ENCODE measurements at regions not wholly inside any gene's neighbourhood (a gene's known extent, or its start where the extent isn't known, plus 50 kb on each side); places are given as distances from the start of the nearest gene placed in this dataset.

DNA sequence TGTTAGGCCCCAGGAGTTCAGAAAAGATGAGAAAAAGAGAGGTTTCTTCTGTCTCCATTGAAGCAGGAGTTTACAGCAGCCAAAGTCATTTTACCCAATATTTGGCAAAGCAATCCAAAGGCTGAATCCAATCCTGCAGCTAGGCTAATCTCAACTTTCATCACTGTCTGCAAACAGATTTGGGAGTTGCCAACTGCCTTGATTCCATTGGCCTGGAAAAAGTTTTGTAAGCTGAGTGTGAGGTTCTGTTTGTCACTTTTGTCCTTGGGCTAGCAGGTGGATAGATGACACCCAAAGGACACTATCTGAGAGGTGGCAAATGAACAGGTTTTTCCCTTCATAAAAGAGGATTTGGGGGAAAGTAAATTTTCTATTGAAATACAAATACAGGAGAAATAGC, 56.6 kb upstream of the SETBP1 start:
- in situ Hi-C loops (cut with MboI; ENCODE audit: low pct_unique_long_range_greater_than_20kb in 2 of 9, low sequenced_read_pairs in 9 of 9, unreplicated experiment in 9 of 9) = no loop called here
- Histone ChIP-seq H3K4me3 (no peak overlapping the region), H3K27ac (no peak overlapping the region), H3K4me1 (replicated peaks in 1 of 2) (no peaks in the 10 kb centered on the region)
- no peak for ATAC-seq (replicated peaks in 6 of 8)

DNA sequence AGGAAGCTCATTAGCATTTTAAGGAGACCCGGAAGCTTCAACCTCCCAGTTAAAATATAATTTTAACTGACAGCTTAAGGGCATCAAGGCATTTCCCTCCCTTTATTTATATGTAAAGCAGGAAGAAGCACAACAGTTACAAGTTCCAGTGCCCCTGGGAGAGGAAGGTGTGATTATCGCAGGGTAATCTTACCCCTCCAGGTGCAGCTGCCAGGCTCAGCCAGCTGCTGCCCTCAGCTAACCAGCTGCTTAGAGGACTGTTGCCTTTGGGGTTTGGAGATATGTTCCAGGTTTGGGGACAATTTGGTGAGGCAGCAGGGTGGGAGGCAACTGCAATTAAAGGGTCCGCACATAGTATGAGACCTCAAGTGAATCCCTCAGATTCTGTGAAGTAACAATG, 55.3 kb upstream of the SETBP1 start:
- ATAC-seq (replicated peaks in 6 of 8) = no peak
- no peak overlapping the region for H3K27ac ChIP-seq
- H3K4me3 ChIP-seq = no peak overlapping the region
- WGBS, 10 experiments = 40 to 100% (median 88%) methylated on average over 1 to 3 of the region's 3 CpGs; no CpG with 5 or more reads in 2 of the 10 experiments
- in situ Hi-C loops (cut with MboI; ENCODE audit: low pct_unique_long_range_greater_than_20kb in 2 of 9, low sequenced_read_pairs in 9 of 9, unreplicated experiment in 9 of 9) = no loop called here
- no peaks in the 10 kb centered on the region for H3K4me1 ChIP-seq (replicated peaks in 1 of 2)

DNA sequence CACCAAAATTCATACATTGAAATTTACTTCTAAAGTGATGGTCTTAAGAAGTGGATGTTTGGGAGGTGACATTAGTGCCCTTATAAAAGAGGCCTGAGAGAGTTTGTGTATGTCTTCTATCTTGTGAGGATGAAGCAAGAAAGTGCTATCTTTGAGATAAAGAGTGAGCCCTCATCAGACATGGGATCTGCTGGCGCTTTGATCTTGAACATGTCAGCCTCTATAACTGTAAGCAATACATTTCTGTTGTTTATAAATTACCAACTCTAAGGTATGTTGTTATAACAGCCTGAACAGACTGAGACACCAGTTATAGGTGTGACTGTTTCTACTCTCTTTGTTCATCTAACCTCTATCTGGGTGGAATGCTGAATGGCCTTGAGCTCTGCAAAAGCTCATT, 54.5 kb upstream of the SETBP1 start:
- no peak overlapping the region for H3K27ac ChIP-seq
- in situ Hi-C loops (cut with MboI; ENCODE audit: low pct_unique_long_range_greater_than_20kb in 2 of 9, low sequenced_read_pairs in 9 of 9, unreplicated experiment in 9 of 9) = no loop called here
- no peak for ATAC-seq (replicated peaks in 6 of 8)
- WGBS, 10 experiments = 80 to 100% (median 100%) methylated on average over 1 of the region's 1 CpG; no CpG with 5 or more reads in 3 of the 10 experiments
- H3K4me3 ChIP-seq = no peak overlapping the region
- no peaks in the 10 kb centered on the region for H3K4me1 ChIP-seq (replicated peaks in 1 of 2)

DNA sequence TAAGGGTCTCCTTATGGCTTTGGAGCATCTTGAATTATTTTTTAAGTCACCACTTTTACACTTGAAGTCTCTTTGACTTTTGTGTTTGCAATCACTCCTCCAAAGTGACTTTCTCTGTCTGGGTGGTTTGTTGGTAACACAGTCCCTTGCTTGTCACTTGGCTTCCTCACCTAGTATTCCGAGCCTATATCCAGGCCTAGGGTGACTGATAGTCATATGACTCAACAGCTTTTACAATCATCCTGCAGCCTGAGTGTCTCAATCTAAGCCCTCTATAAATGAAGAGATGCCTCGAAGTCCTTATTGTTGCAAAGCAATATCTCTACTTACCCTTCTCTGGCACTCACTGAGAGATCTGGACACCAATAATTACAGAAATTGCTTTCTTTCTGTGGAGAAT, 53.9 kb upstream of the SETBP1 start:
- Histone ChIP-seq H3K4me1 (replicated peaks in 1 of 2) (no peaks in the 10 kb centered on the region), H3K4me3 (no peak overlapping the region), H3K27ac (no peak overlapping the region)
- ATAC-seq (replicated peaks in 6 of 8) = peak in 6 of 8 experiments; percentile 14 to 76 (median 38)
- 60 to 100% (median 75%) methylated on average over 1 to 2 of the region's 2 CpGs; no CpG with 5 or more reads in 1 of the 10 experiments for WGBS, 10 experiments
- in situ Hi-C loops (cut with MboI; ENCODE audit: low pct_unique_long_range_greater_than_20kb in 2 of 9, low sequenced_read_pairs in 9 of 9, unreplicated experiment in 9 of 9) = no loop called here

DNA sequence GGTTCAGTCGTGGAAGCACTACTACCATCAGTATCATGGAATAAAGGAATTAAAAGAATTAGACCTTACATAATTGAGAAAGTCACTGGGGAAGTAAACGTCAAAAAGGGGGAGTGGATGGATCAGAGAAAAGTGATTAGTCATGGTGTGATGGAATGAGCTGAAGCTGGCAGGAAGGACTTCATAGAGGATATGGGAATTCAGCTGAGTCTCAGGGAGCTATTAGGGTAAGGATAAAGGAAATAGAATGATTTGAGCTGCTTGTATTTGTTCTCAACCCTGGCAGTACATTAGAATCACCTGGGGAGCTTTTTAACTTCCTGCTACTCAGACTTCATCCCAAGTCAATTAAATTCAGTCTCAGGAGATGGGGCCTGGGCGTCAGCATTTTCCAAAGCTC, 53.4 kb upstream of the SETBP1 start:
- in situ Hi-C loops (cut with MboI; ENCODE audit: low pct_unique_long_range_greater_than_20kb in 2 of 9, low sequenced_read_pairs in 9 of 9, unreplicated experiment in 9 of 9) = no loop called here
- ATAC-seq (replicated peaks in 6 of 8) = peak in 3 of 8 experiments; percentile 32 to 74 (median 60)
- no peak overlapping the region for H3K4me3 ChIP-seq
- H3K27ac ChIP-seq = no peak overlapping the region
- no peaks in the 10 kb centered on the region for H3K4me1 ChIP-seq (replicated peaks in 1 of 2)
- 29 to 100% (median 66%) methylated on average over 1 to 3 of the region's 3 CpGs; no CpG with 5 or more reads in 2 of the 10 experiments for WGBS, 10 experiments

DNA sequence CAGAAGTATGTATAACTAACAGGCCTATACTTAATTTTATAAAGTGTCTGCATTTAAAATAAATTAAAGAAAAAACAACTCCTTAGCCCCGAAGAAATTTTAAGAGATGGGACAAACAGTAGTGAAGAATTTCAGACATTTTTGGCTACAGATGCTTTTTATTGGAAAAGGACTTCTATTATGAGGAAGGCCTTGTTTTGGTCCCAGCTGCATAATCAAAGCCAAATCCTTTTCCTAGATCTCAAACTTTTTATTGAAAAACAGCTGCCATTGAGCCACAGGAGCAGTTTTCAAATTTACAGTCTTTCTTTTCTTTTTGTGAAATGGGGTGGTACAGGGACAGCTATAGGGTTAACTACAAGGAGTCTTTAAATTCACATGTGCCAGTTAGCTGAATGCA, 51.3 kb upstream of the SETBP1 start:
- WGBS, 10 experiments = 0 to 100% (median 67%) methylated on average over 1 of the region's 1 CpG; no CpG with 5 or more reads in 1 of the 10 experiments
- ATAC-seq (replicated peaks in 6 of 8) = no peak
- H3K4me3 ChIP-seq = no peak overlapping the region
- in situ Hi-C loops (cut with MboI; ENCODE audit: low pct_unique_long_range_greater_than_20kb in 2 of 9, low sequenced_read_pairs in 9 of 9, unreplicated experiment in 9 of 9) = no loop called here
- H3K27ac ChIP-seq = no peak overlapping the region
- H3K4me1 ChIP-seq (replicated peaks in 1 of 2) = no peaks in the 10 kb centered on the region

DNA sequence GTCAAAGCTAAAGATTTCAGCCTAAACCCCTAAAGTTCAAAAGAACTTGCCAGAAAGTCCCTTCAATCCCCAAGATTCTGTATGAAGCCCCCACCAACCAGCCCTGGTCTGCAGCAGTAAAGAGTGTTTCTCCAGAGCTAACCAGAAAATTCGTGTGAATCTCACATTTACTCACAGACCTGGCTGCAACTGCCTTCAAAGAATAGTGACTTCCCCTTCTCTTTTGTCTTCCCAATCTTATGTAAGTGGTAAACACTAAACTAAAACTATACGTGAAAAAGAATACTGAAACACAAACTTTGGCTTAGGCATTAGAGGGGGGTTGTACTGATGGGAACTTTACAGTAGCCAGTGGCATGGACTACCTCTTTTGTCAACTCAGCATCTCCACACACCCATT, 50.6 kb upstream of the SETBP1 start:
- WGBS, 10 experiments = 30 to 88% (median 48%) methylated on average over 1 to 2 of the region's 2 CpGs; no CpG with 5 or more reads in 2 of the 10 experiments

More for the DNA sequence above, 50.6 kb upstream of the SETBP1 start:
- no peak overlapping the region for H3K27ac ChIP-seq
- in situ Hi-C loops (cut with MboI; ENCODE audit: low pct_unique_long_range_greater_than_20kb in 2 of 9, low sequenced_read_pairs in 9 of 9, unreplicated experiment in 9 of 9) = no loop called here
- no peak overlapping the region for H3K4me3 ChIP-seq
- ATAC-seq (replicated peaks in 6 of 8) = peak in 1 of 8 experiments; percentile 18
- H3K4me1 ChIP-seq (replicated peaks in 1 of 2) = no peaks in the 10 kb centered on the region
